HEK293T (cell line): ENCODE measurements at regions not wholly inside any gene's neighbourhood (a gene's known extent, or its start where the extent isn't known, plus 50 kb on each side); places are given as distances from the start of the nearest gene placed in this dataset.
A peak's percentile ranks its signal among the peaks of the same experiment; 100 is the strongest.

ENCODE experiments used
- CTCF ChIA-PET: fragments of 350-600 bp; formaldehyde crosslinking; extraction: SDS; loops from one replicate; lab custom pipeline; 2021; ENCODE audit warnings: antibody characterized with exemption, inconsistent platforms; lab: Yijun Ruan, JAX
- POLR2A ChIA-PET: fragments of 350-600 bp; formaldehyde crosslinking; extraction: SDS; loops from one replicate; lab custom pipeline; 2020; ENCODE audit warnings: antibody characterized with exemption, inconsistent platforms; lab: Yijun Ruan, JAX
- DNase-seq: peaks from one replicate; pipeline ENCODE4 v3.0.0; 2012; ENCODE audit warnings: mixed read lengths; ENCODE audit errors: extremely low spot score
- ARNT ChIP-seq: fragments of 450-650 bp; IDR thresholded peaks from 2 replicates; pipeline ENCODE4 v1.6.1; 2017; ENCODE audit warnings: mild to moderate bottlenecking
- BHLHE40 ChIP-seq: fragments of 450-650 bp; IDR thresholded peaks from 2 replicates; pipeline ENCODE4 v1.6.1; 2016; ENCODE audit warnings: mild to moderate bottlenecking, moderate library complexity, borderline replicate concordance
- CTBP1 ChIP-seq: fragments of 450-650 bp; IDR thresholded peaks from 2 replicates; pipeline ENCODE4 v1.6.1; 2016; ENCODE audit warnings: borderline replicate concordance
- ELF4 ChIP-seq: fragments of 450-650 bp; IDR thresholded peaks from 2 replicates; pipeline ENCODE4 v1.6.1; 2017; ENCODE audit warnings: antibody characterized with exemption
- FOXA1 ChIP-seq: fragments of 450-650 bp; IDR thresholded peaks from 2 replicates; pipeline ENCODE4 v1.6.1; 2016; ENCODE audit warnings: mild to moderate bottlenecking
- FOXK2 ChIP-seq: fragments of 450-650 bp; IDR thresholded peaks from 2 replicates; pipeline ENCODE4 v1.6.1; 2016; ENCODE audit warnings: mild to moderate bottlenecking
- FOXM1 ChIP-seq: fragments of 450-650 bp; IDR thresholded peaks from 2 replicates; pipeline ENCODE4 v1.6.1; 2017; ENCODE audit warnings: mild to moderate bottlenecking, borderline replicate concordance
- HDGF ChIP-seq: fragments of 450-650 bp; IDR thresholded peaks from 2 replicates; pipeline ENCODE4 v1.6.1; 2017; ENCODE audit warnings: antibody characterized with exemption, borderline replicate concordance
- L3MBTL2 ChIP-seq: fragments of 450-650 bp; conservative IDR thresholded peaks from 2 replicates; pipeline ENCODE4 v1.6.1; 2016; ENCODE audit warnings: mild to moderate bottlenecking
- LEF1 ChIP-seq: fragments of 450-650 bp; IDR thresholded peaks from 2 replicates; pipeline ENCODE4 v1.6.1; 2017; ENCODE audit warnings: mild to moderate bottlenecking, borderline replicate concordance
- NFRKB ChIP-seq: fragments of 450-650 bp; IDR thresholded peaks from 2 replicates; pipeline ENCODE4 v1.6.1; 2016; ENCODE audit warnings: mild to moderate bottlenecking, moderate library complexity
- SP1 ChIP-seq: fragments of 450-650 bp; IDR thresholded peaks from 2 replicates; pipeline ENCODE4 v1.6.1; 2017
- SUZ12 ChIP-seq: fragments of 450-650 bp; IDR thresholded peaks from 2 replicates; pipeline ENCODE4 v1.6.1; 2016; ENCODE audit warnings: mild to moderate bottlenecking
- TARDBP ChIP-seq: fragments of 450-650 bp; IDR thresholded peaks from 2 replicates; pipeline ENCODE4 v1.6.1; 2016
- ZNF384 ChIP-seq: fragments of 450-650 bp; IDR thresholded peaks from 2 replicates; pipeline ENCODE4 v1.6.1; 2016
- TF ChIP-seq, protein P1 (sequence below): fragments of 450-650 bp; IDR thresholded peaks from 2 replicates; pipeline ENCODE4 v1.6.1; 2016

DNA sequence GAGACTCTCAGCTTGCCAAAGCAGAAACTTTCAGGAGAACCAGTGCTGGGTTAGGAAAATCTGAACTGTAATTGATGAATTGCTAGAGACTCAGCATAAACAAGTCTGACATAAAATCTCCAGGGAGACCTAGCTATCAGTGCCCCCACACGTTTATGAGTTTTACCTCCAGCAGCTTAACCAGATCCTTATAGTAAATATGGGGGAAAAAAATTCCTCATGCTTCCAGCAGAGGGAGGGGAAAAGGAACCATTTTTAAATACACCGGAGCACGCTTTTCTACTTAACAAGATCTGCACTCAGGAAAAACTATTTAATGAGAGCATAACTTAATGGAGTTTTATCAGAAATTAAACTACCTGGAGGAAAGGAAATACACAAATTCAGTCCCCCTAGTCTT is 1040.7 kb upstream of the INTU start:
- ChIA-PET POLR2A (no interaction called here), CTCF (interaction anchor here (0.8 kb wide), 1 partner anchor 795 kb away, joined by 3 read pairs; no protein-coding TSS in a partner anchor)
- TF ChIP-seq, protein P1, sequence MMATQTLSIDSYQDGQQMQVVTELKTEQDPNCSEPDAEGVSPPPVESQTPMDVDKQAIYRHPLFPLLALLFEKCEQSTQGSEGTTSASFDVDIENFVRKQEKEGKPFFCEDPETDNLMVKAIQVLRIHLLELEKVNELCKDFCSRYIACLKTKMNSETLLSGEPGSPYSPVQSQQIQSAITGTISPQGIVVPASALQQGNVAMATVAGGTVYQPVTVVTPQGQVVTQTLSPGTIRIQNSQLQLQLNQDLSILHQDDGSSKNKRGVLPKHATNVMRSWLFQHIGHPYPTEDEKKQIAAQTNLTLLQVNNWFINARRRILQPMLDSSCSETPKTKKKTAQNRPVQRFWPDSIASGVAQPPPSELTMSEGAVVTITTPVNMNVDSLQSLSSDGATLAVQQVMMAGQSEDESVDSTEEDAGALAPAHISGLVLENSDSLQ: peak; percentile 41; the same call in 1 of the 2 replicates
- TF ChIP-seq L3MBTL2 (0 out of 2 replicates have a peak, but pooled peaks have one; percentile 28), LEF1 (no peak)
- peak; percentile 26 for DNase-seq

DNA sequence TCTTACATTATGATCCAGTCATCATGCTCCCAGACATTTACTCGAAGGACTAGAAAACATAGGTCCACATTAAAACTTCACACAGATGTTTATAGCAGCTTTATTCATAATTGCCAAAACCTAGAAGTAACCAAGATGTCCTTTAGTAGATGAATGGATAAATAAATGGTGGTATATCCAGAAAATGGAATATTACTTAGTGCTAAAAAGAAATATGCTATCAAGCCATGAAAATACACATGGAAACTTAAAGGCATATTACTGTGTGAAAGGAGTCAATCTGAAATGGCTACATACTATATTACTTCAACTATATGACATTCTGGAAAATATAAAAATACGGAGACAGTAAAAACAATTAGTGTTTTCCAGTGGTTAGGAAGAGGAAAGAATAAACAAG is 1039.1 kb upstream of the INTU start:
- TF ChIP-seq TARDBP (no peak), ELF4 (no peak), ZNF384 (no peak), L3MBTL2 (no peak), SP1 (no peak), FOXA1 (no peak), ARNT (no peak)
- DNase-seq: no peak
- POLR2A ChIA-PET: no interaction called here
- CTCF ChIA-PET: no interaction called here

DNA sequence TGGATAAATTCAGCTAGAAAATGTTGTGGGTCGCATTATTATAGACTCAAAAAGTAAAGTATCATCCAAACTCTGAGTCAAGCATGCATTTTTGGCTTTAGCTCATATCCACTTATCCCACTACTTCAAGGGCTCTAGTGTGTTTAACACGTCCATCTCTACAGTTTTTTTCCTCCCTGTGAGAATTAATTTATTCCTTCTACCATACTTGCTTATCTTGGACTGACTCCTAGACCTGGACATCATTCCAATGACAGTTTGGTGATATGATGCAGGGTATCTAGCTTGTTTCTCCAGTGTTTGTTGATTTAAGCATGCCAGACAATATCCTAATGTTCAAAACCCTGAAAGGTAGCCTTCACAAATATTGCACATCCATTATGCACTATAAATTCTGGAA is 1037.1 kb upstream of the INTU start:
- no peak for DNase-seq
- no peak for TF ChIP-seq ELF4
- TF ChIP-seq BHLHE40: no peak
- TF ChIP-seq L3MBTL2: no peak
- no peak for TF ChIP-seq FOXA1
- TF ChIP-seq ARNT: no peak
- TF ChIP-seq, protein P1: no peak
- TF ChIP-seq FOXM1: no peak
- TF ChIP-seq TARDBP: no peak
- TF ChIP-seq SP1: no peak
- no peak for TF ChIP-seq NFRKB
- no peak for TF ChIP-seq CTBP1
- TF ChIP-seq HDGF: no peak
- TF ChIP-seq LEF1: no peak
- TF ChIP-seq FOXK2: no peak
- TF ChIP-seq ZNF384: no peak
- no peak for TF ChIP-seq SUZ12
- POLR2A ChIA-PET: no interaction called here
- CTCF ChIA-PET: no interaction called here

DNA sequence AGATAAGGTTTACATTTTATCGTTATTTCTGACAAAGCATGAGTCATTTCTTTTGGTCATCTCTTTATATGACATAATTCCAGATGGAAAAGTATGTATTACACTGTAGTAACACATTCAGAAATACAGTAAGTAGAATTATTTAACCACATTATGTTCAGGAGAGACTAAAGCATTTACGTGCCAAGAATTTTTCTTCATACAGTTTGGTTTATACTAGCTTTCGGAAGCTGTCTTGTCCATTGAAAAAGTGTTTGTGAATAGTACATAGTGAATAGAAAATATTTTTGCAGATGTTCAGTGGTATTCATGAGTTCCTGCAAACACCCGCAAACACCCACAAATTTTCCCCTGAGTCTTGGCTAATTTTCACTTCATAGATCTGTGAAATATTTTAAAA is 1033.0 kb upstream of the INTU start:
- ChIA-PET CTCF (no interaction called here), POLR2A (no interaction called here)
- no peak for DNase-seq
- TF ChIP-seq ARNT (no peak), BHLHE40 (no peak), ELF4 (no peak), TARDBP (no peak), SUZ12 (no peak), L3MBTL2 (no peak), ZNF384 (no peak), FOXK2 (no peak), HDGF (no peak), LEF1 (no peak), NFRKB (no peak), CTBP1 (no peak)
- TF ChIP-seq, protein P1: no peak

DNA sequence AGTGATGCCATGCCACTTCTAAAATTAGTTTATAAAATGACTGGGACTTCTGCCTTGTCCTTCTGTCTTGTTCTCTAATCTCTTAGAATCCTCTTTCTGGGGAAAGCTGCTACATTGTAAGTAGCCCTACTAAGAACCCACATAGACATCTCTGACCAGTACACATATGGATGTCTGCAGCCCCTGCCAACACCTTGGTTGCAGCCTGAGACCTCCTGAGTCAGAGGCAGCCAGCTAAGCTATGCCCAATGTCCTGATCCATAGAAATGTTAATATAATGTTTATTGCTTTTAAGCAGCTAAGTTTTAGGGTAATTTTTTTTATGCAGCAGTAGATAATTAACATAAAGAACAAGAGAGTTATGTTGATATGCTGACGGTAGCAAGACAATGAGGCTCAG is 1029.5 kb upstream of the INTU start:
- CTCF ChIA-PET: interaction anchor here (0.5 kb wide), 1 partner anchor 107 kb away, joined by 4 read pairs; no protein-coding TSS in a partner anchor
- POLR2A ChIA-PET: no interaction called here
- DNase-seq: no peak
- no peak for TF ChIP-seq CTBP1
- TF ChIP-seq SUZ12: no peak
- TF ChIP-seq FOXA1: no peak
- TF ChIP-seq BHLHE40: no peak
- TF ChIP-seq NFRKB: no peak
- no peak for TF ChIP-seq ZNF384
- no peak for TF ChIP-seq TARDBP
- no peak for TF ChIP-seq L3MBTL2

DNA sequence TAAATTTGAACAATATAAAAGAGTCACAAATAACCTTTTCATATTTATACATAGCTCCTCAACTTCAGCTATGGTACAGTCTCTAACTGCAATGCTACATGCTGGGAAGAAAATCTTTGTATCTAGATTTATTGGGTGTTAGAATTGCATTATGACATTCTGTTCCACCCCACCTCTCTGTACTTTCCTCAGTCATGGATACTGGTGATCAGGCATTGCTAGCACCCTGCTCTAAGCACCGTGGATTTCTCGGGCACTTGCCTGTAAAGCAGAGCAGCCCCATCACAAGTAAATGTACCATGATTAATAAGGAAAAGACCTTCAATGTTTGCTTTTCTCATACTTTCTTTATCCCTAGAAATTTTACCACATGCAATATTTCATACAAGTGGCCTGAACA is 1028.9 kb upstream of the INTU start:
- DNase-seq: no peak
- POLR2A ChIA-PET: no interaction called here
- CTCF ChIA-PET: interaction anchor here (0.5 kb wide), 1 partner anchor 108 kb away, joined by 4 read pairs; no protein-coding TSS in a partner anchor
- no peak for TF ChIP-seq FOXA1
- no peak for TF ChIP-seq TARDBP
- no peak for TF ChIP-seq CTBP1
- no peak for TF ChIP-seq ELF4
- no peak for TF ChIP-seq LEF1
- TF ChIP-seq L3MBTL2: no peak
- no peak for TF ChIP-seq ZNF384
- TF ChIP-seq FOXK2: no peak
- no peak for TF ChIP-seq NFRKB
- no peak for TF ChIP-seq SP1
- no peak for TF ChIP-seq BHLHE40
- no peak for TF ChIP-seq HDGF
- no peak for TF ChIP-seq FOXM1
- TF ChIP-seq SUZ12: no peak
- TF ChIP-seq, protein P1: no peak
- TF ChIP-seq ARNT: no peak
